ENCODE measurements at regions not wholly inside any gene's neighbourhood (a gene's known extent, or its start where the extent isn't known, plus 50 kb on each side); places are given as distances from the start of the nearest gene placed in this dataset.

DNA sequence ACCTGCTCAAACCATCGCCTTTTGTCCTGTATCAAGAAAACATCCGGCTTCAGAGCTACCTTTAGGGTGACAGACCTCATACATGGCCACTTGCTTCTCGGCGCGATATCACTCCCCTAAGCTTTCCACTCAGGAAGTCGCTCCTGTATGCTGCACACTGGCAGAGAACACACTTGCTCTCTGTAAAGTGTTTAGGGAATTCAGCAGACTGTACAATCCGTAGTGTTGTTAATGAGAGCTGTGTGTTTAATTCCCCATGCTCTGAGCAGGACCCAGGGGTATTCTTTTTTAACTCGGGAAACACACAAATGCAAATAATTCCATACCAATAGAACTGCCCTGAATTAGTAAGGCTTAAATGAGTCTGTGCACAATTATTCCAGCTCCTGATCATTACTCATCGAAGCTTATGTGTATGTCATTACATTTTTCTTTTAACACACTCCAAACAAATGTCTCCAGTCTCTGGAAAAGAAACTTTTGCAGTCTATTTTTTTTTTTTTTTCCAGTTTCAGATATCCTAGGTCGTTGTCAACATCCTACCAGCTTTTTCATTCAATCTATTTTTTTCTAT, 338.7 kb upstream of the ARID1B start:
- no peaks in the 10 kb centered on the region for H3K4me1 ChIP-seq (ENCODE audit: control insufficient read depth in 2 of 2, insufficient read depth in 2 of 2, low read length in 2 of 2)
- WGBS, result 96% methylated on average over 10 of the region's 10 CpGs
- H3K27ac ChIP-seq (ENCODE audit: low read depth in 1 of 2, low read length in 1 of 2), result no peak overlapping the region
- DNase-seq (ENCODE audit: low read depth in 6 of 9, low spot score in 9 of 9), result no peak
- H3K9me3 ChIP-seq (ENCODE audit: control insufficient read depth in 2 of 2, insufficient read depth in 1 of 2, low read length in 1 of 2), result peaks cover 0 to 3% of the 10 kb centered on the region in 2 donors
- H3K36me3 ChIP-seq (ENCODE audit: control insufficient read depth in 2 of 2, insufficient read depth in 2 of 2, low read length in 1 of 2), result no peaks in the 10 kb centered on the region
- H3K27me3 ChIP-seq (ENCODE audit: control insufficient read depth in 2 of 2, insufficient read depth in 1 of 2, low read length in 1 of 2), result no peaks in the 10 kb centered on the region
- no peak overlapping the region for H3K4me3 ChIP-seq (ENCODE audit: low read length in 2 of 2)

DNA sequence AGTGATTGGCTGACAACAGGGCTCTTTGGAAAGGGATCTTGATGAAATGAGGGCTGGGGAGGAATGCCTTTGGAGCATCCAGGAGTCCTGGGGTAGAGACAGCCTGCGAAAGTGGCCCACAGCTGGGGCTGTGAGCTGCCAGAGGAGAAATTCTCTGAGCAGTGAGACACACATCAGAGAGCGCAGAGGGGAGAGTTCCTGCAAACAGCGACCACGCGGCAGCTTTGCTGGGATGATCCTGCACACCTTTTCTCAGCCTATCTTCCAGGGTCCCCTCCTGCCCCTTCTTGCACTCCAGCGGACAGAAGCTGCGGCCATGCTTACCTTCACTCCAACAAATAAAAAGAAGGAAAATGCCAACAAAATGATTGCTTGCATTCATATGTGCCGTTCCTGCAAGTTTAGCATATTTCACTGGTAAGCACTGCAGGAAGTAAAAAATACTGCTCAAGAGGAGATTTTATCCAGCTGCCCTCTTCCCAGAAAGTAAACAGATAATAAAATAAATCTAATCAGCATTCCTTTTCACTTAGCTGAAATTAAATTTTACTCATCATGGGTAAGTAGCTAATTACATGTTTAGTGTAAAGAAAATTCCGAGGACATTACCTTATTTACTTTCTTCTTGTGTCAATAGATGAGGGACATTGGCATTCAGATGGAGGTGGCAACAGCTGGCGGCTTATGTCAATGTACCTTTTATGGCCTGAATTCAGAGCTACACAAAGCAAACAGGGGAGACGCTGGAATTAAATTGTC, 339.9 kb upstream of the ARID1B start:
- no peaks in the 10 kb centered on the region for H3K4me1 ChIP-seq (ENCODE audit: control insufficient read depth in 2 of 2, insufficient read depth in 2 of 2, low read length in 2 of 2)
- no peak for DNase-seq (ENCODE audit: low read depth in 6 of 9, low spot score in 9 of 9)
- no peaks in the 10 kb centered on the region for H3K27me3 ChIP-seq (ENCODE audit: control insufficient read depth in 2 of 2, insufficient read depth in 1 of 2, low read length in 1 of 2)
- no peaks in the 10 kb centered on the region for H3K36me3 ChIP-seq (ENCODE audit: control insufficient read depth in 2 of 2, insufficient read depth in 2 of 2, low read length in 1 of 2)
- no peak overlapping the region for H3K4me3 ChIP-seq (ENCODE audit: low read length in 2 of 2)
- 95% methylated on average over 11 of the region's 11 CpGs for WGBS
- H3K9me3 ChIP-seq (ENCODE audit: control insufficient read depth in 2 of 2, insufficient read depth in 1 of 2, low read length in 1 of 2), result peaks cover 0 to 3% of the 10 kb centered on the region in 2 donors
- no peak overlapping the region for H3K27ac ChIP-seq (ENCODE audit: low read depth in 1 of 2, low read length in 1 of 2)

DNA sequence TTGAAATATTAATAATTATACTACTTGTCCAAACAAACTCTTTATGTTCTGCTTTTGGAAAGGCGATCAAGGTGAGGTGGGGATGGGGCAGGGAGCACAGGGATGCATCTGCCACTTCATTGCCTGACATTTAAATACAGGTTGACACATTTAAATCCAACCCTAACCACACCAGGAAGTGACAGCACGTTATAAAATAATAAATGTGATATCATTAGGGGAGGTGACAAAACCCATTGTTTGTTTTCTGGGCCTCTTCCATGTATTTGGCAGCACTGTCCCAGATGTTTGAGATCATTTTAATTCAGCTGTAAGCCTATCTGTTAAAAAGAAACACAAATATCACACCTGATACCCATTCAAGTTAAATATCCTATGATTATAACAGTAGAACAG, 342.4 kb upstream of the ARID1B start:
- WGBS, result 80% methylated on average over 2 of the region's 2 CpGs

DNA sequence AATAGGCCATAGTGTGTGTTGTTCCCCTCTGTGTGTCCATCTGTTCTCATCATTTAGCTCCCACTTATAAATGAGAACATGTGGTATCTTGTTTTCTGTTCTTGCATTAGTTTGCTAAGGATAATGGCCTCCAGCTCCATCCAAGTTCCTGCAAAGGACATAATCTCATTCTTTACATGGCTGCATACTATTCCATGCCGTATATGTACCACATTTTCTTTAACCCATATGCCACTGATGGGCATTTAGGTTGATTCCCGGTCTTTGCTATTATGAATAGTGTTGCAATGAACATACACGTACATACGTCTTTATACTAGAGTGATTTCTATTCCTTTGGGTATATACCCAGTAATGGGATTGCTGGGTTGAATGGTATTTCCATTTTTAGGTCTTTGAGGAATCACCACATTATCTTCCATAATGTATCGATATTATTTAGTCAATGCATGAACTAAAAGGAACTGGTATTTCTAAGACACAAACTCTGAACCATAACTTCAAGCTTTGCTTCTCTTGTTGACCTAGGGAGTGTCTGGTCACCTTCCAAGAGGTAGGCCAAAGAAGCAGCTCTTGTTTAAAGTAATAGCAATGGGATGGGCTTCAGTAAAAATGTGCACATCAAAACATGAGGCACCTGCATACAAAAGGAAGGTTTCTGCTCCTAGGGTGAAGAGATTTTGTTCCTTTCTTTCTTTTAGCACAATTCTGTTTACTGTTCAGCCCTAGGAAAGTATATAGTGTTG, 343.0 kb upstream of the ARID1B start:
- Histone ChIP-seq H3K27me3 (ENCODE audit: control insufficient read depth in 2 of 2, insufficient read depth in 1 of 2, low read length in 1 of 2) (no peaks in the 10 kb centered on the region), H3K4me3 (ENCODE audit: low read length in 2 of 2) (no peak overlapping the region), H3K9me3 (ENCODE audit: control insufficient read depth in 2 of 2, insufficient read depth in 1 of 2, low read length in 1 of 2) (no peaks in the 10 kb centered on the region), H3K27ac (ENCODE audit: low read depth in 1 of 2, low read length in 1 of 2) (no peak overlapping the region), H3K36me3 (ENCODE audit: control insufficient read depth in 2 of 2, insufficient read depth in 2 of 2, low read length in 1 of 2) (no peaks in the 10 kb centered on the region), H3K4me1 (ENCODE audit: control insufficient read depth in 2 of 2, insufficient read depth in 2 of 2, low read length in 2 of 2) (peaks cover 0 to 2% of the 10 kb centered on the region in 2 donors)
- 97% methylated on average over 5 of the region's 5 CpGs for WGBS
- no peak for DNase-seq (ENCODE audit: low read depth in 6 of 9, low spot score in 9 of 9)

More for the DNA sequence above, 342.4 kb upstream of the ARID1B start:
- Histone ChIP-seq H3K36me3 (ENCODE audit: control insufficient read depth in 2 of 2, insufficient read depth in 2 of 2, low read length in 1 of 2) (no peaks in the 10 kb centered on the region), H3K4me3 (ENCODE audit: low read length in 2 of 2) (no peak overlapping the region), H3K27me3 (ENCODE audit: control insufficient read depth in 2 of 2, insufficient read depth in 1 of 2, low read length in 1 of 2) (no peaks in the 10 kb centered on the region), H3K4me1 (ENCODE audit: control insufficient read depth in 2 of 2, insufficient read depth in 2 of 2, low read length in 2 of 2) (peaks cover 0 to 2% of the 10 kb centered on the region in 2 donors), H3K27ac (ENCODE audit: low read depth in 1 of 2, low read length in 1 of 2) (no peak overlapping the region), H3K9me3 (ENCODE audit: control insufficient read depth in 2 of 2, insufficient read depth in 1 of 2, low read length in 1 of 2) (no peaks in the 10 kb centered on the region)
- no peak for DNase-seq (ENCODE audit: low read depth in 6 of 9, low spot score in 9 of 9)

DNA sequence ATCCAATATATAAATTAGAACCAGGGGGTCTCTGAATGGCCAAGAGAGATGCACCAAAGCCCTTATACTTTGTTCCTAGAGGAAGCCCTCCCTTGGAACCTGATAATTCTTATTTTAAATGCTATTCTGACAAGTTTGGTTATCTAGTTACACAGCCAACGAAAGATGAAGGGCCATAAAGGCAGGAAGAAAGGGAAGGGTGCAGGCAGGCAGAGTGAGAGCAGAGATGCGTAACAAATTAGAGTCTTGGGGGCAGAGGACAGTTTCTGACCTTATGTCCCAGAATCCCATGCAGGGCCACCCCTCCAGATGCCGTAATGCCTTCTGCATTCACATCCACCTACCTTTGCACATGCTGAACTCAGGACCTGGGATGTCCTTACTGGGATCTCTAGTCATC, 344.6 kb upstream of the ARID1B start:
- Histone ChIP-seq H3K4me1 (ENCODE audit: control insufficient read depth in 2 of 2, insufficient read depth in 2 of 2, low read length in 2 of 2) (peaks cover 0 to 2% of the 10 kb centered on the region in 2 donors), H3K9me3 (ENCODE audit: control insufficient read depth in 2 of 2, insufficient read depth in 1 of 2, low read length in 1 of 2) (no peaks in the 10 kb centered on the region), H3K27ac (ENCODE audit: low read depth in 1 of 2, low read length in 1 of 2) (no peak overlapping the region), H3K4me3 (ENCODE audit: low read length in 2 of 2) (no peak overlapping the region), H3K36me3 (ENCODE audit: control insufficient read depth in 2 of 2, insufficient read depth in 2 of 2, low read length in 1 of 2) (no peaks in the 10 kb centered on the region), H3K27me3 (ENCODE audit: control insufficient read depth in 2 of 2, insufficient read depth in 1 of 2, low read length in 1 of 2) (no peaks in the 10 kb centered on the region)
- WGBS, result 97% methylated on average over 3 of the region's 3 CpGs
- no peak for DNase-seq (ENCODE audit: low read depth in 6 of 9, low spot score in 9 of 9)

DNA sequence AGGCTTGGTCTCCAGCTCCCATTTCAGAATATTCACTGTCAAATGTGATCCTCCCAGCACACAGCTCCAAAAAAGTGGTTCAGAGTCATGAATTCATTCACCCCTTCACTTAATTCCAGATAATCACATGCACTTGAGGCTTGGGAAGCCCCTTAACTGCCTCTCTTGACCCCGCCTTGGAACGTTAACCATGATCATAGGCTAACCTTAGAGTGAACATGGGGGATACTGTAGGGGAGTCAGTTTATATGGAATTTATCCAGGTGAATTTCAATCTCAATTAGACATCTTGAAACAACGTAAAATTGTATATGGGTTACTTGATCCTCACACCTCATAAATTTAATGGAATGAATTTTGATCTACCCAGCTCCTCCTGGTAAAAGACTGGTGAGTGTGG, 346.8 kb upstream of the ARID1B start:
- Histone ChIP-seq H3K4me3 (ENCODE audit: low read length in 2 of 2) (no peak overlapping the region), H3K9me3 (ENCODE audit: control insufficient read depth in 2 of 2, insufficient read depth in 1 of 2, low read length in 1 of 2) (no peaks in the 10 kb centered on the region), H3K4me1 (ENCODE audit: control insufficient read depth in 2 of 2, insufficient read depth in 2 of 2, low read length in 2 of 2) (peaks cover 0 to 2% of the 10 kb centered on the region in 2 donors), H3K27me3 (ENCODE audit: control insufficient read depth in 2 of 2, insufficient read depth in 1 of 2, low read length in 1 of 2) (no peaks in the 10 kb centered on the region), H3K27ac (ENCODE audit: low read depth in 1 of 2, low read length in 1 of 2) (no peak overlapping the region), H3K36me3 (ENCODE audit: control insufficient read depth in 2 of 2, insufficient read depth in 2 of 2, low read length in 1 of 2) (no peaks in the 10 kb centered on the region)
- WGBS, result 62% methylated on average over 3 of the region's 3 CpGs
- no peak for DNase-seq (ENCODE audit: low read depth in 6 of 9, low spot score in 9 of 9)

DNA sequence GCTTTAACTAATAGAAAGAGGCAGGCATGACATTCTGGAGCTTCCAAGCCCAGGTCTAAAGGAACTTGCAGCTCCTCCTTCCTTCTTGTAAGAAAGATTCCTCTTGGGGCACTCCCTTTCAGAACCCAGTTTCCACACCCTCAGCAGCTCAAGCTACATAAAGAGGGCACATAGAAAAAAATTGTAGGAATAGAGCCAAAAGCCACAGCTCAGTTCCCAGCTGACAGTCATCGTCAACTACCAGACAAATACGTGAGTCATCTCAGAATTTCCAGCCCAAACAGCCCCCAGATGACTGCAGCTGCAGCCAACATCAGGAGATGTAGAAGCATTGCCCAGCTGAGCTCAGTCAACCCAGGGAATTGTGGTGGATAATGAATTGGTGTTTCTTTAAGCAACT, 349.8 kb upstream of the ARID1B start:
- Histone ChIP-seq H3K27me3 (ENCODE audit: control insufficient read depth in 2 of 2, insufficient read depth in 1 of 2, low read length in 1 of 2) (no peaks in the 10 kb centered on the region), H3K27ac (ENCODE audit: low read depth in 1 of 2, low read length in 1 of 2) (no peak overlapping the region), H3K4me1 (ENCODE audit: control insufficient read depth in 2 of 2, insufficient read depth in 2 of 2, low read length in 2 of 2) (peaks cover 0 to 18% of the 10 kb centered on the region in 2 donors), H3K9me3 (ENCODE audit: control insufficient read depth in 2 of 2, insufficient read depth in 1 of 2, low read length in 1 of 2) (peaks cover 0 to 7% of the 10 kb centered on the region in 2 donors), H3K36me3 (ENCODE audit: control insufficient read depth in 2 of 2, insufficient read depth in 2 of 2, low read length in 1 of 2) (no peaks in the 10 kb centered on the region), H3K4me3 (ENCODE audit: low read length in 2 of 2) (no peak overlapping the region)
- DNase-seq (ENCODE audit: low read depth in 6 of 9, low spot score in 9 of 9), result no peak
- 45% methylated on average over 2 of the region's 2 CpGs for WGBS

GRCh38 chr6:156425359-156426020, 351.7 kb upstream of the ARID1B start:
- no peaks in the 10 kb centered on the region for H3K27me3 ChIP-seq (ENCODE audit: control insufficient read depth in 2 of 2, insufficient read depth in 1 of 2, low read length in 1 of 2)
- H3K36me3 ChIP-seq (ENCODE audit: control insufficient read depth in 2 of 2, insufficient read depth in 2 of 2, low read length in 1 of 2), result no peaks in the 10 kb centered on the region
- peaks cover 0 to 7% of the 10 kb centered on the region in 2 donors for H3K9me3 ChIP-seq (ENCODE audit: control insufficient read depth in 2 of 2, insufficient read depth in 1 of 2, low read length in 1 of 2)
- 90% methylated on average over 6 of the region's 6 CpGs for WGBS
- no peak overlapping the region for H3K27ac ChIP-seq (ENCODE audit: low read depth in 1 of 2, low read length in 1 of 2)
- DNase-seq (ENCODE audit: low read depth in 6 of 9, low spot score in 9 of 9), result no peak
- H3K4me3 ChIP-seq (ENCODE audit: low read length in 2 of 2), result no peak overlapping the region
- peaks cover 0 to 16% of the 10 kb centered on the region in 2 donors for H3K4me1 ChIP-seq (ENCODE audit: control insufficient read depth in 2 of 2, insufficient read depth in 2 of 2, low read length in 2 of 2)

DNA sequence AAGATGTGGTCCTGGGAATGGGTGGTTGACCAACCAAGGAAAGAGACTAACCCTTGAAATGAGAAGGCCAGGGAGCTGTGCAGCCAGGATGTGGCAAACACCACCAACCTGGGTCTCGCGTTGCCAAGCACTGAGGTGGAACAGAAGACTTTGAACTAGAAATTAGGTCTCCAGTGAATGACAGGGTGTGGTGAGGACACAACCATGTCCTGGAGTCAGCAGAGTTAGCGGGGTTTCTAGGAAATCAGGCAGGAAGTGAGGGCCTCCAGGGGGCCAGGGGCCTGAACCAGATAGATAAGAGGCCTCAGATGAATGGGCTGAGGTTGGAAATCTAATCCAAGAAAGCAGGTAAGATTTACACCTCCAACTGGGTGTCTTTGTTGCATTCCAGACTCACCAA, 353.3 kb upstream of the ARID1B start:
- H3K27ac ChIP-seq (ENCODE audit: low read depth in 1 of 2, low read length in 1 of 2), result no peak overlapping the region
- no peaks in the 10 kb centered on the region for H3K27me3 ChIP-seq (ENCODE audit: control insufficient read depth in 2 of 2, insufficient read depth in 1 of 2, low read length in 1 of 2)
- H3K36me3 ChIP-seq (ENCODE audit: control insufficient read depth in 2 of 2, insufficient read depth in 2 of 2, low read length in 1 of 2), result no peaks in the 10 kb centered on the region
- no peak overlapping the region for H3K4me3 ChIP-seq (ENCODE audit: low read length in 2 of 2)
- H3K4me1 ChIP-seq (ENCODE audit: control insufficient read depth in 2 of 2, insufficient read depth in 2 of 2, low read length in 2 of 2), result peaks cover 0 to 16% of the 10 kb centered on the region in 2 donors
- WGBS, result 29% methylated on average over 3 of the region's 3 CpGs
- peak in 3 of 9 donors; percentile 19 to 34 (median 32) for DNase-seq (ENCODE audit: low read depth in 6 of 9, low spot score in 9 of 9)
- H3K9me3 ChIP-seq (ENCODE audit: control insufficient read depth in 2 of 2, insufficient read depth in 1 of 2, low read length in 1 of 2), result peaks cover 0 to 7% of the 10 kb centered on the region in 2 donors
